ENCODE measurements at regions not wholly inside any gene's neighbourhood (a gene's known extent, or its start where the extent isn't known, plus 50 kb on each side); places are given as distances from the start of the nearest gene placed in this dataset.
"Not testable (repeated sequence)": the region's sequence is repeated elsewhere in the genome, so short reads cannot be mapped to it uniquely, and the experiment has no call there.

DNA sequence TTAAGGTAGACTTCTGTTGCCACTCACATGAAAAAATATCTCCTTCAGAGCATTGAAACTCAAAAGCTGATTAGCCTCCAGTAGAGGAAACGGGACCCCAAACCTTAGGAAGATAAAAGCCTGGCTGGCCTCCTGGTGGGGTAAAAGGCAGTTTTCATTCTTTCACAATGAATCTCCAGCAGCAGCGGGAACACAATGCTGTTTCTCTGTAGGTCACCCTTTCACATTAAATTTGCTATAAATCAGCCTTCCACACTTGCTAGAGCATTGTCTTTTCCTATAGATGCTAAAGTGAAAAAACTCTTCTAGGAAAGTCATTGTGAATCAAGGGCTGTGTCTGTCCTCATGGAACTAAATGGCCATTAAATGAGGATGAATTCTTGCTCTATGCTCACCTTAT lies 207.3 kb upstream of the MAGEB2 start:
- no peak overlapping the region for H3K4me3 ChIP-seq (ENCODE audit: low read depth, low read length)
- no peak for DNase-seq (ENCODE audit: low read depth)
- in situ Hi-C loops (cut with HindIII; ENCODE audit: low sequenced_read_pairs): loop anchor here (5.0 kb wide), 1 partner anchor 86 kb away; no protein-coding TSS in a partner anchor
- TF ChIP-seq CTCF (IDR thresholded peaks at IDR 0.05; ENCODE audit: low read depth, low read length, missing control alignments): no peak

DNA sequence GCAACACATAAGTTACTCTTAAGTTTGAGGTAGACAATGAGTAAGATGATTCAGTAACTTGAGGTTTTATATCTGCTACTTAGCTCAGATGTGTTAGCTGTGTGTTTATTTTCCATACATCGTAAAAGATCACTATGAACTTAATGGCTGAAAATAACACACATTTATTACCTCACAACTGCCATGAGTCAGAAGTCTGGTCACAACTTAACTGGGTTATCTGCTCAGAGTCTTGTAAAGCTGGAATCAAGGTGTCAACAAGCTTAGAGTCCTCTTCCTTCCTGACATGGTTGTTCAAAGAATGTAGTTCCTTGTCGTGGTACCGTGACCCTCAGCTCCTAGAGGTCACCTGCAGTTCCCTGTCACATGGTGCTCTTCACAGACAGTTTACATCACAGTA lies 204.9 kb upstream of the MAGEB2 start:
- no peak overlapping the region for H3K4me3 ChIP-seq (ENCODE audit: low read depth, low read length)
- no peak for DNase-seq (ENCODE audit: low read depth)
- no peak for TF ChIP-seq CTCF (IDR thresholded peaks at IDR 0.05; ENCODE audit: low read depth, low read length, missing control alignments)
- in situ Hi-C loops (cut with HindIII; ENCODE audit: low sequenced_read_pairs): no loop called here

GRCh38 chrX:30015440-30015839 lies 199.9 kb upstream of the MAGEB2 start:
- in situ Hi-C loops (cut with HindIII; ENCODE audit: low sequenced_read_pairs): no loop called here
- no peak overlapping the region for H3K4me3 ChIP-seq (ENCODE audit: low read depth, low read length)
- TF ChIP-seq CTCF (IDR thresholded peaks at IDR 0.05; ENCODE audit: low read depth, low read length, missing control alignments): no peak
- DNase-seq (ENCODE audit: low read depth): no peak

- DNase-seq (ENCODE audit: low read depth): no peak
Measured at GRCh38 chrX:30027636-30028035, 187.7 kb upstream of the MAGEB2 start.

DNA sequence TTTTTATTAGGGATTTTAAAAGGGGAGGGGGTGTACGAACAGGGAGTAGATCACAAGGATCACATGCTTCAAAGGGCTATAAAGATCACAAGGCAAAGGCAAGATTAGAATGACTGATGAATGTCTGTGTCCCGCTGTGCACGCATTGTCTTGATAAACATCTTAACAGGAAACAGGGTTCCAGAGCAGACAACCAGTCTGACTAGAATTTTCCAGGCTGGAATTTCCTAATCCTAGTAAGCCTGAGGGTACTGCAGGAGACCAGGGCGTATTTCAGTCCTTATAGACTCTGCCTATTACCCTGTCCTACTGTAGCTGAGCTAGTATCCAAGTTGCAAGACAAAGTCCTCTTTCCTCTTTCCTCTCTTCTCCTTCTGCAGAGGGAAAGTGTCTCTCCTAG lies 179.0 kb upstream of the MAGEB2 start:
- in situ Hi-C loops (cut with HindIII; ENCODE audit: low sequenced_read_pairs); DNase-seq (ENCODE audit: low read depth); H3K4me3 ChIP-seq (ENCODE audit: low read depth, low read length): not testable (repeated sequence)

More at GRCh38 chrX:30027636-30028035, 187.7 kb upstream of the MAGEB2 start:
- TF ChIP-seq CTCF (IDR thresholded peaks at IDR 0.05; ENCODE audit: low read depth, low read length, missing control alignments): no peak
- no peak overlapping the region for H3K4me3 ChIP-seq (ENCODE audit: low read depth, low read length)
- in situ Hi-C loops (cut with HindIII; ENCODE audit: low sequenced_read_pairs): no loop called here

GRCh38 chrX:30039768-30040167 lies 175.6 kb upstream of the MAGEB2 start:
- TF ChIP-seq CTCF (IDR thresholded peaks at IDR 0.05; ENCODE audit: low read depth, low read length, missing control alignments): no peak
- no peak for DNase-seq (ENCODE audit: low read depth)
- in situ Hi-C loops (cut with HindIII; ENCODE audit: low sequenced_read_pairs): no loop called here
- H3K4me3 ChIP-seq (ENCODE audit: low read depth, low read length): no peak overlapping the region

DNA sequence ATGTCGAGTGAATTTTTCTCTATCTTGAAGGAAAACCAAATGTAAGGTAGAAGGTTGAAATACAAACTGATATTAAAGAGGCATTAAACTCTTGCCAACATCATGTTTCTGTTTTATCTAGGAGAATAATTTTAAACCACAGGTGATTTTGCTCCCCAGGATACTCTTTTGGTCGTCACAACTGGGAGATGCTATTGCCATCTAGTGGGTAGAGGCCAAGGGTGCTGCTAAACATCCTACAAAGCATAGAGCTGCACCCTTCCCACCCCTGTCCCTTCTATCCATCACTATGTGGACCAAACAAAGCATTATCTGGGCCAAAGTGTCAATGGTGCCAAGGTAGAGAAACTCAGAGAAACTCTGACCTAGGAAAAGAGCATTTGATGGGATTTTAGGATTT lies 154.6 kb upstream of the MAGEB2 start:
- no peak for DNase-seq (ENCODE audit: low read depth)
- H3K4me3 ChIP-seq (ENCODE audit: low read depth, low read length): no peak overlapping the region
- in situ Hi-C loops (cut with HindIII; ENCODE audit: low sequenced_read_pairs): no loop called here
- peak; percentile 48 for TF ChIP-seq CTCF (IDR thresholded peaks at IDR 0.05; ENCODE audit: low read depth, low read length, missing control alignments)

All from astrocyte of the cerebellum (primary cell).